GM21381 (cell line): ENCODE measurements at regions not wholly inside any gene's neighbourhood (a gene's known extent, or its start where the extent isn't known, plus 50 kb on each side); places are given as distances from the start of the nearest gene placed in this dataset.
A peak's percentile ranks its signal among the peaks of the same experiment; 100 is the strongest.

ENCODE experiments used
- ATAC-seq: cut with Tn5 transposase; IDR thresholded peaks from one replicate; pipeline ENCODE4 v1.9.1; 2021; ENCODE audit warnings: mild to moderate bottlenecking, moderate library complexity; ENCODE audit not compliant: unreplicated experiment

- ATAC-seq: no peak
Measured at GRCh38 chr6:170100046-170100445, 190.8 kb downstream of the DLL1 start.

GRCh38 chr6:170099387-170099786 is 191.5 kb downstream of the DLL1 start:
- ATAC-seq: no peak

- no peak for ATAC-seq
Measured at GRCh38 chr6:170098428-170099170, 192.3 kb downstream of the DLL1 start.

- ATAC-seq: no peak
Measured at GRCh38 chr6:170097505-170098427, 193.1 kb downstream of the DLL1 start.

- no peak for ATAC-seq
Measured at GRCh38 chr6:170096803-170097504, 193.9 kb downstream of the DLL1 start.

GRCh38 chr6:170096191-170096802 is 194.6 kb downstream of the DLL1 start:
- ATAC-seq: no peak

GRCh38 chr6:170095273-170095981 is 195.5 kb downstream of the DLL1 start:
- no peak for ATAC-seq

- ATAC-seq: no peak
Measured at GRCh38 chr6:170094686-170095272, 196.1 kb downstream of the DLL1 start.

GRCh38 chr6:170093658-170094596 is 197.0 kb downstream of the DLL1 start:
- ATAC-seq: no peak

- ATAC-seq: no peak
Measured at GRCh38 chr6:170093276-170093657, 197.6 kb downstream of the DLL1 start.

- ATAC-seq: no peak
Measured at GRCh38 chr6:170092826-170093225, 198.1 kb downstream of the DLL1 start.

GRCh38 chr6:170091639-170092579 is 199.0 kb downstream of the DLL1 start:
- no peak for ATAC-seq

- ATAC-seq: no peak
Measured at GRCh38 chr6:170091000-170091638, 199.8 kb downstream of the DLL1 start.

- ATAC-seq: no peak
Measured at GRCh38 chr6:170090561-170090960, 200.3 kb downstream of the DLL1 start.

- peak; percentile 10 for ATAC-seq
Measured at GRCh38 chr6:170089963-170090362, 200.9 kb downstream of the DLL1 start.

GRCh38 chr6:170088582-170088955 is 202.3 kb downstream of the DLL1 start:
- peak; percentile 6 for ATAC-seq

- ATAC-seq: peak; percentile 55
Measured at GRCh38 chr6:170087941-170088581, 202.8 kb downstream of the DLL1 start.
